ENCODE measurements at regions not wholly inside any gene's neighbourhood (a gene's known extent, or its start where the extent isn't known, plus 50 kb on each side); places are given as distances from the start of the nearest gene placed in this dataset.

DNA sequence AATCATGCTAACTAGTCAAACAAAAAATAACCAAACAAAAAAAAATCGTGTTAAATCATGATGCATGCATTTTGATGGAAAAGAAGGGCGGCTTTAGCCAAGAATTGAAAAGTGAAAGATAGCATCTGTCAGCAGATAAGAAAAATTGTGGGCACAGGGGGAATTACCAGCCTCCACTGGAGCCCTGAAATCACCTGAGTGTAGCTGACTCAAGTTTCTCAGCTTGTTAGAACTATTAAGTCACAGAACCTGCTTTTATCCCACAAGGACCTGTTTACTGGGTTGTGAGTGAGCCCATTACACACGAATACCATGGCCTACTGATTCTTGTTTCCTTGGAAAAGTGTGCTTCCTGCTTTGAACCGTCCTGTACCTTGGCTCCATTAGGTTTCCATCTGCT lies 85.2 kb downstream of the COX18 start:
- no peaks in the 10 kb centered on the region for H4K20me1 ChIP-seq (ENCODE audit: low read depth, low read length)
- no peak overlapping the region for H3K9ac ChIP-seq (ENCODE audit: low read length)
- H3K9me3 ChIP-seq (ENCODE audit: insufficient read depth, low read length), result no peaks in the 10 kb centered on the region
- H2AFZ ChIP-seq (ENCODE audit: low read depth, low read length, severe bottlenecking), result no peak overlapping the region
- no peak overlapping the region for H3K4me3 ChIP-seq (ENCODE audit: insufficient read depth, low read length, poor library complexity, severe bottlenecking)
- H3K36me3 ChIP-seq (ENCODE audit: low read length), result no peaks in the 10 kb centered on the region
- H3K27me3 ChIP-seq (ENCODE audit: low read length), result no peaks in the 10 kb centered on the region
- no peaks in the 10 kb centered on the region for H3K9me2 ChIP-seq (replicated peaks; ENCODE audit: insufficient read depth, low read length)
- no peaks in the 10 kb centered on the region for H3K79me2 ChIP-seq (ENCODE audit: insufficient read depth, low read length)
- H3F3A ChIP-seq (ENCODE audit: insufficient read depth), result no peaks in the 10 kb centered on the region
- H3K4me2 ChIP-seq (ENCODE audit: low read depth, low read length, poor library complexity, severe bottlenecking), result no peak overlapping the region
- no peak overlapping the region for H3K27ac ChIP-seq (ENCODE audit: low read depth, low read length)
- no peak for TF ChIP-seq EZH2phosphoT487 (conservative IDR thresholded peaks at IDR 0.05; ENCODE audit: low read length)
- TF ChIP-seq, protein P1, sequence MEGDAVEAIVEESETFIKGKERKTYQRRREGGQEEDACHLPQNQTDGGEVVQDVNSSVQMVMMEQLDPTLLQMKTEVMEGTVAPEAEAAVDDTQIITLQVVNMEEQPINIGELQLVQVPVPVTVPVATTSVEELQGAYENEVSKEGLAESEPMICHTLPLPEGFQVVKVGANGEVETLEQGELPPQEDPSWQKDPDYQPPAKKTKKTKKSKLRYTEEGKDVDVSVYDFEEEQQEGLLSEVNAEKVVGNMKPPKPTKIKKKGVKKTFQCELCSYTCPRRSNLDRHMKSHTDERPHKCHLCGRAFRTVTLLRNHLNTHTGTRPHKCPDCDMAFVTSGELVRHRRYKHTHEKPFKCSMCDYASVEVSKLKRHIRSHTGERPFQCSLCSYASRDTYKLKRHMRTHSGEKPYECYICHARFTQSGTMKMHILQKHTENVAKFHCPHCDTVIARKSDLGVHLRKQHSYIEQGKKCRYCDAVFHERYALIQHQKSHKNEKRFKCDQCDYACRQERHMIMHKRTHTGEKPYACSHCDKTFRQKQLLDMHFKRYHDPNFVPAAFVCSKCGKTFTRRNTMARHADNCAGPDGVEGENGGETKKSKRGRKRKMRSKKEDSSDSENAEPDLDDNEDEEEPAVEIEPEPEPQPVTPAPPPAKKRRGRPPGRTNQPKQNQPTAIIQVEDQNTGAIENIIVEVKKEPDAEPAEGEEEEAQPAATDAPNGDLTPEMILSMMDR (IDR thresholded peaks at IDR 0.05; ENCODE audit: insufficient read depth, low read length, poor library complexity, severe bottlenecking), result no peak

GRCh38 chr4:72983709-72984108 lies 85.8 kb downstream of the COX18 start:
- no peaks in the 10 kb centered on the region for H3K27me3 ChIP-seq (ENCODE audit: low read length)
- no peaks in the 10 kb centered on the region for H3K9me2 ChIP-seq (replicated peaks; ENCODE audit: insufficient read depth, low read length)
- H3K9me3 ChIP-seq (ENCODE audit: insufficient read depth, low read length), result no peaks in the 10 kb centered on the region
- no peak overlapping the region for H3K9ac ChIP-seq (ENCODE audit: low read length)
- no peaks in the 10 kb centered on the region for H3K36me3 ChIP-seq (ENCODE audit: low read length)
- no peak overlapping the region for H3K4me3 ChIP-seq (ENCODE audit: insufficient read depth, low read length, poor library complexity, severe bottlenecking)
- TF ChIP-seq, protein P1 (IDR thresholded peaks at IDR 0.05; ENCODE audit: insufficient read depth, low read length, poor library complexity, severe bottlenecking), result no peak
- no peak for TF ChIP-seq EZH2phosphoT487 (conservative IDR thresholded peaks at IDR 0.05; ENCODE audit: low read length)
- H3K27ac ChIP-seq (ENCODE audit: low read depth, low read length), result no peak overlapping the region
- no peak overlapping the region for H2AFZ ChIP-seq (ENCODE audit: low read depth, low read length, severe bottlenecking)
- H3K4me2 ChIP-seq (ENCODE audit: low read depth, low read length, poor library complexity, severe bottlenecking), result no peak overlapping the region
- no peaks in the 10 kb centered on the region for H3F3A ChIP-seq (ENCODE audit: insufficient read depth)
- no peaks in the 10 kb centered on the region for H3K79me2 ChIP-seq (ENCODE audit: insufficient read depth, low read length)
- no peaks in the 10 kb centered on the region for H4K20me1 ChIP-seq (ENCODE audit: low read depth, low read length)

GRCh38 chr4:72977936-72978485 lies 91.5 kb downstream of the COX18 start:
- H3K4me2 ChIP-seq (ENCODE audit: low read depth, low read length, poor library complexity, severe bottlenecking), result no peak overlapping the region
- no peak overlapping the region for H3K27ac ChIP-seq (ENCODE audit: low read depth, low read length)
- TF ChIP-seq, protein P1 (IDR thresholded peaks at IDR 0.05; ENCODE audit: insufficient read depth, low read length, poor library complexity, severe bottlenecking), result no peak
- no peaks in the 10 kb centered on the region for H3K9me3 ChIP-seq (ENCODE audit: insufficient read depth, low read length)
- H3K36me3 ChIP-seq (ENCODE audit: low read length), result no peaks in the 10 kb centered on the region
- no peak overlapping the region for H3K9ac ChIP-seq (ENCODE audit: low read length)
- no peaks in the 10 kb centered on the region for H3K27me3 ChIP-seq (ENCODE audit: low read length)
- no peaks in the 10 kb centered on the region for H4K20me1 ChIP-seq (ENCODE audit: low read depth, low read length)
- H3K79me2 ChIP-seq (ENCODE audit: insufficient read depth, low read length), result no peaks in the 10 kb centered on the region
- H3K4me3 ChIP-seq (ENCODE audit: insufficient read depth, low read length, poor library complexity, severe bottlenecking), result no peak overlapping the region
- no peak overlapping the region for H2AFZ ChIP-seq (ENCODE audit: low read depth, low read length, severe bottlenecking)
- H3F3A ChIP-seq (ENCODE audit: insufficient read depth), result no peaks in the 10 kb centered on the region
- H3K9me2 ChIP-seq (replicated peaks; ENCODE audit: insufficient read depth, low read length), result no peaks in the 10 kb centered on the region

GRCh38 chr4:72975488-72975784 lies 94.1 kb downstream of the COX18 start:
- Histone ChIP-seq H3K9me2 (replicated peaks; ENCODE audit: insufficient read depth, low read length) (no peaks in the 10 kb centered on the region), H3F3A (ENCODE audit: insufficient read depth) (no peaks in the 10 kb centered on the region), H2AFZ (ENCODE audit: low read depth, low read length, severe bottlenecking) (no peak overlapping the region), H3K79me2 (ENCODE audit: insufficient read depth, low read length) (no peaks in the 10 kb centered on the region), H3K27me3 (ENCODE audit: low read length) (no peaks in the 10 kb centered on the region), H3K9ac (ENCODE audit: low read length) (no peak overlapping the region), H3K36me3 (ENCODE audit: low read length) (no peaks in the 10 kb centered on the region), H4K20me1 (ENCODE audit: low read depth, low read length) (no peaks in the 10 kb centered on the region), H3K4me2 (ENCODE audit: low read depth, low read length, poor library complexity, severe bottlenecking) (no peak overlapping the region), H3K9me3 (ENCODE audit: insufficient read depth, low read length) (no peaks in the 10 kb centered on the region), H3K27ac (ENCODE audit: low read depth, low read length) (no peak overlapping the region), H3K4me3 (ENCODE audit: insufficient read depth, low read length, poor library complexity, severe bottlenecking) (no peak overlapping the region)
- TF ChIP-seq EZH2phosphoT487 (conservative IDR thresholded peaks at IDR 0.05; ENCODE audit: low read length), result no peak
- TF ChIP-seq, protein P1 (IDR thresholded peaks at IDR 0.05; ENCODE audit: insufficient read depth, low read length, poor library complexity, severe bottlenecking), result no peak

Measured in SU-DHL-6 (cell line).